Gastroesophageal sphincter (tissue), 4 donors: ENCODE measurements at regions not wholly inside any gene's neighbourhood (a gene's known extent, or its start where the extent isn't known, plus 50 kb on each side); places are given as distances from the start of the nearest gene placed in this dataset.

Source experiments
- ATAC-seq: fragments of 150-250 bp; one replicate; pipeline ENCODE4 v1.9.1; 2016; ENCODE audit warnings: mild to moderate bottlenecking, moderate library complexity
- H3K27ac ChIP-seq, 4 donors: fragments of 200-600 bp; sonication (generic) in 3 of 4; 1 replicate in 3 of 4; 2 replicates in 1 of 4; pipeline ENCODE4 v1.5.1; 2016 to 2019
- H3K27me3 ChIP-seq: fragments of 200-600 bp; sonication (generic); one replicate; pipeline ENCODE4 v1.5.1; 2019
- H3K36me3 ChIP-seq, 2 donors: fragments of 200-600 bp; sonication (generic); one replicate each; pipeline ENCODE4 v1.5.1; 2019; ENCODE audit warnings: control low read depth in 1 of 2
- H3K4me1 ChIP-seq, 3 donors: fragments of 200-600 bp; sonication (generic); 1 replicate in 2 of 3; 2 replicates in 1 of 3; pipeline ENCODE4 v1.5.1; 2016 to 2019; ENCODE audit warnings: control low read depth in 2 of 3
- H3K4me3 ChIP-seq, 2 donors: fragments of 200-600 bp; sonication (generic); one replicate each; pipeline ENCODE4 v1.5.1; 2019; ENCODE audit warnings: mild to moderate bottlenecking in 1 of 2, moderate library complexity in 1 of 2
- H3K9me3 ChIP-seq, 3 donors: fragments of 200-600 bp; sonication (generic); one replicate each; pipeline ENCODE4 v1.5.1; 2017 to 2019; ENCODE audit warnings: control low read depth in 2 of 3
- CTCF ChIP-seq, 4 experiments: fragments of 200-600 bp in 2 of 4; fragments of 450-650 bp in 2 of 4; sonication (generic) in 1 of 4; IDR thresholded peaks; one replicate each; pipeline ENCODE4 v1.5.1; 2017 to 2019; ENCODE audit warnings: antibody characterized with exemption in 4 of 4, mild to moderate bottlenecking in 2 of 4, moderate library complexity in 2 of 4
- EP300 ChIP-seq: sonication (generic); formaldehyde crosslinking; IDR thresholded peaks from one replicate; pipeline ENCODE4 v1.6.1; 2017; ENCODE audit warnings: antibody characterized with exemption, mild to moderate bottlenecking
- POLR2A ChIP-seq, 2 donors: fragments of 450-650 bp; IDR thresholded peaks; one replicate each; pipeline ENCODE4 v1.6.1; 2017; ENCODE audit warnings: antibody characterized with exemption in 2 of 2, mild to moderate bottlenecking in 2 of 2, moderate library complexity in 1 of 2
- POLR2AphosphoS5 ChIP-seq: sonication (generic); formaldehyde crosslinking; IDR thresholded peaks from one replicate; pipeline ENCODE4 v1.6.1; 2017; ENCODE audit warnings: antibody characterized with exemption
- WGBS, 2 donors: methylation state at CpG; one replicate each; pipeline ENCODE4 v1.1.5; 2018; ENCODE audit warnings: low coverage in 1 of 2; 5-methylcytosine and 5-hydroxymethylcytosine counted together

- Histone ChIP-seq H3K9me3 (no peaks in the 10 kb centered on the region), H3K27me3 (peaks cover 4% of the 10 kb centered on the region), H3K36me3 (no peaks in the 10 kb centered on the region), H3K4me3 (no peak overlapping the region), H3K27ac (no peak overlapping the region), H3K4me1 (no peaks in the 10 kb centered on the region)
- TF ChIP-seq POLR2A (IDR thresholded peaks at IDR 0.05) (no peak), POLR2AphosphoS5 (no peak), CTCF (IDR thresholded peaks at IDR 0.05) (no peak), EP300 (no peak)
- ATAC-seq: no peak
These were observed 129.6 kb downstream of the CD24 start for GRCh38 chr6:106844930-106845329.

GRCh38 chr6:106832766-106833510 is 141.6 kb downstream of the CD24 start:
- Histone ChIP-seq H3K27me3 (no peaks in the 10 kb centered on the region), H3K4me1 (no peaks in the 10 kb centered on the region), H3K36me3 (no peaks in the 10 kb centered on the region), H3K27ac (no peak overlapping the region), H3K9me3 (peaks cover 0 to 10% (median 0%) of the 10 kb centered on the region in 3 donors), H3K4me3 (no peak overlapping the region)
- ATAC-seq: no peak
- 82 to 89% methylated on average over 6 of the region's 6 CpGs for WGBS, 2 donors
- no peak for TF ChIP-seq EP300
- no peak for TF ChIP-seq POLR2AphosphoS5
- no peak for TF ChIP-seq CTCF (IDR thresholded peaks at IDR 0.05)
- TF ChIP-seq POLR2A (IDR thresholded peaks at IDR 0.05): no peak

- whole genome bisulfite sequencing, 2 donors: 82 to 90% methylated on average over 2 of the region's 2 CpGs
- Histone ChIP-seq H3K36me3 (no peaks in the 10 kb centered on the region), H3K4me3 (no peak overlapping the region), H3K9me3 (peaks cover 0 to 10% (median 0%) of the 10 kb centered on the region in 3 donors), H3K27me3 (no peaks in the 10 kb centered on the region), H3K4me1 (no peaks in the 10 kb centered on the region), H3K27ac (no peak overlapping the region)
- TF ChIP-seq EP300: no peak
- TF ChIP-seq CTCF (IDR thresholded peaks at IDR 0.05): no peak
- ATAC-seq: no peak
These were observed 143.6 kb downstream of the CD24 start for GRCh38 chr6:106830930-106831329.

GRCh38 chr6:106829451-106829850 is 145.1 kb downstream of the CD24 start:
- 58 to 77% methylated on average over 2 to 4 of the region's 4 CpGs for WGBS, 2 donors

More at GRCh38 chr6:106829451-106829850, 145.1 kb downstream of the CD24 start:
- Histone ChIP-seq H3K4me3 (no peak overlapping the region), H3K27ac (no peak overlapping the region), H3K4me1 (no peaks in the 10 kb centered on the region), H3K9me3 (peaks cover 0 to under 1% (median 0%) of the 10 kb centered on the region in 3 donors), H3K27me3 (no peaks in the 10 kb centered on the region), H3K36me3 (no peaks in the 10 kb centered on the region)
- no peak for ATAC-seq
- TF ChIP-seq POLR2AphosphoS5 (no peak), POLR2A (IDR thresholded peaks at IDR 0.05) (no peak), CTCF (IDR thresholded peaks at IDR 0.05) (no peak), EP300 (no peak)
